ENCODE measurements at regions not wholly inside any gene's neighbourhood (a gene's known extent, or its start where the extent isn't known, plus 50 kb on each side); places are given as distances from the start of the nearest gene placed in this dataset.

DNA sequence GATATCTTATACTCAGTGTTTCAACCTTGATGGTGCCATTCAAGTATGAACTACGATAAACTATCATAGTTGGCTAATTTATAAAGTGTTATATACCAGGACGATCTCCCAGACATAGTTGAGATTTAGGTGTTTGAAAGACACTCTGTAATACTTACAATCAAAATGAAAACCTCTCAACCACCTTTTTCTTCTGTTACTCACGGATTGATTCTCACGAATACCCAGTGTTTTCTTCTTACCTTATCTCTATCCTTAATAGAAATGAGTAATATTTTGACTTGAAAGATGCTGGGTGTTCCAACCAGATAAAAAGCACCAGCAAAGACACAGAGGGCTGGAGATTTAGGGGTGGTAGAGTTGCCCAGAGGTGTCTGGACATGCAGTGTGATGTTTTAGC is 169.9 kb downstream of the PTCSC3 start:
- TF ChIP-seq EZH2 (IDR thresholded peaks at IDR 0.05; ENCODE audit: borderline replicate concordance, low read depth, low read length, severe bottlenecking) (no peak), POLR2AphosphoS5 (IDR thresholded peaks at IDR 0.05; ENCODE audit: insufficient read depth, low read depth, low read length) (no peak), POLR2A (IDR thresholded peaks at IDR 0.05; ENCODE audit: low read depth, low read length) (no peak)
- TF ChIP-seq, protein P1, sequence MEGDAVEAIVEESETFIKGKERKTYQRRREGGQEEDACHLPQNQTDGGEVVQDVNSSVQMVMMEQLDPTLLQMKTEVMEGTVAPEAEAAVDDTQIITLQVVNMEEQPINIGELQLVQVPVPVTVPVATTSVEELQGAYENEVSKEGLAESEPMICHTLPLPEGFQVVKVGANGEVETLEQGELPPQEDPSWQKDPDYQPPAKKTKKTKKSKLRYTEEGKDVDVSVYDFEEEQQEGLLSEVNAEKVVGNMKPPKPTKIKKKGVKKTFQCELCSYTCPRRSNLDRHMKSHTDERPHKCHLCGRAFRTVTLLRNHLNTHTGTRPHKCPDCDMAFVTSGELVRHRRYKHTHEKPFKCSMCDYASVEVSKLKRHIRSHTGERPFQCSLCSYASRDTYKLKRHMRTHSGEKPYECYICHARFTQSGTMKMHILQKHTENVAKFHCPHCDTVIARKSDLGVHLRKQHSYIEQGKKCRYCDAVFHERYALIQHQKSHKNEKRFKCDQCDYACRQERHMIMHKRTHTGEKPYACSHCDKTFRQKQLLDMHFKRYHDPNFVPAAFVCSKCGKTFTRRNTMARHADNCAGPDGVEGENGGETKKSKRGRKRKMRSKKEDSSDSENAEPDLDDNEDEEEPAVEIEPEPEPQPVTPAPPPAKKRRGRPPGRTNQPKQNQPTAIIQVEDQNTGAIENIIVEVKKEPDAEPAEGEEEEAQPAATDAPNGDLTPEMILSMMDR (IDR thresholded peaks at IDR 0.05; ENCODE audit: extremely low read depth in 1 of 2, insufficient read depth in 1 of 2, low read depth in 1 of 2, low read length in 2 of 2): no peak

Data from endothelial cell of umbilical vein (primary cell).